COLO668 (cell line): ENCODE measurements at regions not wholly inside any gene's neighbourhood (a gene's known extent, or its start where the extent isn't known, plus 50 kb on each side); places are given as distances from the start of the nearest gene placed in this dataset.

Experiments
- DNase-seq: peaks from one replicate; lab custom pipeline; 2025; ENCODE audit not compliant: unreplicated experiment; lab: John Stamatoyannopoulos, UW

GRCh38 chr3:189500299-189500698 is 130.9 kb upstream of the TP63 start:
- no peak for DNase-seq

- DNase-seq = no peak
These were observed 130.2 kb upstream of the TP63 start for GRCh38 chr3:189500798-189501495.

GRCh38 chr3:189502256-189502655 is 128.9 kb upstream of the TP63 start:
- no peak for DNase-seq

GRCh38 chr3:189502676-189503257 is 128.4 kb upstream of the TP63 start:
- DNase-seq = no peak

- no peak for DNase-seq
These were observed 123.3 kb upstream of the TP63 start for GRCh38 chr3:189507856-189508255.

GRCh38 chr3:189508784-189509501 is 122.2 kb upstream of the TP63 start:
- DNase-seq = no peak

GRCh38 chr3:189512039-189512438 is 119.2 kb upstream of the TP63 start:
- no peak for DNase-seq

GRCh38 chr3:189512821-189513220 is 118.4 kb upstream of the TP63 start:
- no peak for DNase-seq

GRCh38 chr3:189513281-189514117 is 117.7 kb upstream of the TP63 start:
- DNase-seq = no peak

- no peak for DNase-seq
These were observed 115.2 kb upstream of the TP63 start for GRCh38 chr3:189516039-189516438.

- no peak for DNase-seq
These were observed 113.2 kb upstream of the TP63 start for GRCh38 chr3:189517981-189518380.

- no peak for DNase-seq
These were observed 111.7 kb upstream of the TP63 start for GRCh38 chr3:189519458-189519857.

GRCh38 chr3:189529468-189529867 is 101.7 kb upstream of the TP63 start:
- no peak for DNase-seq

GRCh38 chr3:189529889-189530471 is 101.2 kb upstream of the TP63 start:
- DNase-seq = no peak

GRCh38 chr3:189530822-189531221 is 100.4 kb upstream of the TP63 start:
- DNase-seq = no peak

- DNase-seq = no peak
These were observed 99.9 kb upstream of the TP63 start for GRCh38 chr3:189531271-189531670.

GRCh38 chr3:189534531-189534930 is 96.7 kb upstream of the TP63 start:
- no peak for DNase-seq

- DNase-seq = no peak
These were observed 94.1 kb upstream of the TP63 start for GRCh38 chr3:189537135-189537534.

- no peak for DNase-seq
These were observed 83.7 kb upstream of the TP63 start for GRCh38 chr3:189547448-189547847.

GRCh38 chr3:189548053-189548452 is 83.1 kb upstream of the TP63 start:
- no peak for DNase-seq

- no peak for DNase-seq
These were observed 80.2 kb upstream of the TP63 start for GRCh38 chr3:189551007-189551406.
